WI38 (cell line): ENCODE measurements at regions not wholly inside any gene's neighbourhood (a gene's known extent, or its start where the extent isn't known, plus 50 kb on each side); places are given as distances from the start of the nearest gene placed in this dataset.

Experiments
- H3K4me3 ChIP-seq: 2 replicates; pipeline ENCODE4 v1.5.1; 2011; ENCODE audit warnings: low read depth, mild to moderate bottlenecking, control low read depth, low read length
- TF ChIP-seq, protein P1 (sequence below): IDR thresholded peaks from 2 replicates; pipeline ENCODE4 v1.5.1; 2012; ENCODE audit warnings: low read depth, mild to moderate bottlenecking, control low read depth, low read length

DNA sequence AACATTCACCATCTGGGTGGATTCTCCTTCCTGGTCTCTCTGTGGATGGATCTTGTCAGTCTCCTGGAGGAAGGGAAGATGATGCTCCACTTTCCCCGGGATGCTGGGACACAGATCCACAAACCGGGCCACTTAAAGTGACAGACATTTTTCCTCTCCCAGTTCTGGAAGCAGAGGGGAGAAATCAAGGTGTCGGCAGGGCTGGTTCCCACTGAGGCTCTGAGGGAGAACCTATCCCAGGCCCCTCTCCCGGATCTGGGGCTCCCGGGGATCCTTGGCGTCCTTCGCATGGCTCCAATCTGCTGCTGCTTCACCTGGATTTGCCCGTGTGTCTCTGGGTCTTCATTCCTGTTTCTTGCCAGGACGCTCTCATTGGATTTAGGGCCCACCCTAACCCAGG is 263.1 kb upstream of the TNRC6C start:
- H3K4me3 ChIP-seq: no peak overlapping the region
- TF ChIP-seq, protein P1, sequence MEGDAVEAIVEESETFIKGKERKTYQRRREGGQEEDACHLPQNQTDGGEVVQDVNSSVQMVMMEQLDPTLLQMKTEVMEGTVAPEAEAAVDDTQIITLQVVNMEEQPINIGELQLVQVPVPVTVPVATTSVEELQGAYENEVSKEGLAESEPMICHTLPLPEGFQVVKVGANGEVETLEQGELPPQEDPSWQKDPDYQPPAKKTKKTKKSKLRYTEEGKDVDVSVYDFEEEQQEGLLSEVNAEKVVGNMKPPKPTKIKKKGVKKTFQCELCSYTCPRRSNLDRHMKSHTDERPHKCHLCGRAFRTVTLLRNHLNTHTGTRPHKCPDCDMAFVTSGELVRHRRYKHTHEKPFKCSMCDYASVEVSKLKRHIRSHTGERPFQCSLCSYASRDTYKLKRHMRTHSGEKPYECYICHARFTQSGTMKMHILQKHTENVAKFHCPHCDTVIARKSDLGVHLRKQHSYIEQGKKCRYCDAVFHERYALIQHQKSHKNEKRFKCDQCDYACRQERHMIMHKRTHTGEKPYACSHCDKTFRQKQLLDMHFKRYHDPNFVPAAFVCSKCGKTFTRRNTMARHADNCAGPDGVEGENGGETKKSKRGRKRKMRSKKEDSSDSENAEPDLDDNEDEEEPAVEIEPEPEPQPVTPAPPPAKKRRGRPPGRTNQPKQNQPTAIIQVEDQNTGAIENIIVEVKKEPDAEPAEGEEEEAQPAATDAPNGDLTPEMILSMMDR: no peak

- TF ChIP-seq, protein P1: no peak
- no peak overlapping the region for H3K4me3 ChIP-seq
These were observed 262.3 kb upstream of the TNRC6C start for GRCh38 chr17:77696151-77696720.

DNA sequence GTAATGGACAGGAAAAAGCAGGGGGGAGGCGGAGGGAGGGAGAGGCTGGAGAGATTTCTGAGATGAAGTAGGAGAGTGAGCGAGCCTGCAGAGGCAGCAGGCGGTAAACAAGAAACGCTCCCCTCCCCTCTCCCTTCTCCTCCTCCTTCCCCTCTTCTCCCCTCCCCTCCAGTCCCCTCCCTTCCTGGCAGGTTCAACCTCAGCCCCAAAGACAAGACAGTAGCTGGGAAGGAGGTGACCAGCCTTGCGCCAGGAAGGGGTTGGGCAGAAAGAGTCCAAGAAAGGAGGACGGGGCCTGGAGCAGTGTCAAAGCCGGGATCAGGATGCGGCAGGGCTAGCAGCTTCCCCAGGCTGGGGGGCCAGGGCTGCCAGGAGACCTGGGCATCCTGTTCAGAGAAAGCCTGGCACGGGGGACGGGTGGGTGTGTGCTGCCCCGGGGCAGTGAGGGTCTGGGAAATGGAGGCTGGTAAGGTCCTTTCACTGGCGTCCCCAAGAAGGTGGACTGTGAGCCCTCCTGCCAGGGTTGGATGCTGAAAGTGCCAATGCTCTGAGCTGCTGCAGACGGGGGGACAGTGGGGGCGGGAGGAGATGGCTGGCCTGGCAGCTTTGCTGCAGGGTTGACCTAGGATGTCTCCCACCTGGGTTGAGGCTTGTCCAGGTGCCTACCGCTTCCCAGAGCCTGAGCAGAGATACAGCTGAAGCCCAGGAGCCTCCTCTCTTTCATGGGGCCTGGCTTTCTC is 261.6 kb upstream of the TNRC6C start:
- TF ChIP-seq, protein P1: no peak
- no peak overlapping the region for H3K4me3 ChIP-seq

- TF ChIP-seq, protein P1: no peak
- no peak overlapping the region for H3K4me3 ChIP-seq
These were observed 260.8 kb upstream of the TNRC6C start for GRCh38 chr17:77697480-77698400.

- no peak overlapping the region for H3K4me3 ChIP-seq
- TF ChIP-seq, protein P1: no peak
These were observed 259.4 kb upstream of the TNRC6C start for GRCh38 chr17:77698903-77699623.

- TF ChIP-seq, protein P1: no peak
These were observed 258.2 kb upstream of the TNRC6C start for GRCh38 chr17:77700165-77700881.

More at GRCh38 chr17:77700165-77700881, 258.2 kb upstream of the TNRC6C start:
- no peak overlapping the region for H3K4me3 ChIP-seq
